CD4-positive, alpha-beta T cell (primary cell): ENCODE measurements at regions not wholly inside any gene's neighbourhood (a gene's known extent, or its start where the extent isn't known, plus 50 kb on each side); places are given as distances from the start of the nearest gene placed in this dataset.

Source experiments
- ATAC-seq: fragments of 200-7000 bp; cut with Tn5 transposase; one replicate; pipeline ENCODE4 v1.10.0; 2022; ENCODE audit warnings: mild to moderate bottlenecking; ENCODE audit not compliant: poor library complexity
- CTCF ChIA-PET: fragments of 350-600 bp; sonication (Branson Sonifier 250); formaldehyde crosslinking; loops from one replicate; lab custom pipeline; 2021; ENCODE audit warnings: antibody characterized with exemption, inconsistent platforms; lab: Charles Lee
- POLR2A ChIA-PET: fragments of 350-600 bp; sonication (Branson Sonifier 250); formaldehyde crosslinking; loops from one replicate; lab custom pipeline; 2021; ENCODE audit warnings: antibody characterized with exemption, inconsistent platforms; lab: Charles Lee
- DNase-seq, 14 experiments: peaks; one replicate each; pipeline ENCODE4 v3.0.0-alpha.2; 2013 to 2020; ENCODE audit warnings: mixed read lengths in 2 of 14
- H3K27ac ChIP-seq, 2 donors: one replicate each; pipeline versions ENCODE4 v1.5.1 to v1.7.0; 2013; ENCODE audit warnings: low read length in 2 of 2, low read depth in 1 of 2, mild to moderate bottlenecking in 1 of 2
- H3K27me3 ChIP-seq, 2 experiments: 1 replicate in 1 of 2; 2 replicates in 1 of 2; pipeline versions ENCODE4 v1.6.1 to v1.7.0; 2013; ENCODE audit warnings: low read length in 2 of 2, control low read depth in 1 of 2, mild to moderate bottlenecking in 1 of 2, moderate library complexity in 1 of 2; ENCODE audit not compliant: insufficient read depth in 2 of 2, control insufficient read depth in 1 of 2
- H3K36me3 ChIP-seq: one replicate; pipeline ENCODE4 v1.6.1; 2013; ENCODE audit warnings: low read length, control low read depth; ENCODE audit not compliant: insufficient read depth
- H3K4me1 ChIP-seq: one replicate; pipeline ENCODE4 v1.6.1; 2013; ENCODE audit warnings: low read length, control low read depth; ENCODE audit not compliant: insufficient read depth
- H3K4me3 ChIP-seq: one replicate; pipeline ENCODE4 v1.5.1; 2013; ENCODE audit warnings: mild to moderate bottlenecking, low read length, moderate library complexity
- H3K9me3 ChIP-seq, 2 experiments: 1 replicate in 1 of 2; 2 replicates in 1 of 2; pipeline versions ENCODE4 v1.6.1 to v1.7.0; 2013; ENCODE audit warnings: low read length in 2 of 2, mild to moderate bottlenecking in 2 of 2, control low read depth in 1 of 2, moderate library complexity in 1 of 2; ENCODE audit not compliant: control insufficient read depth in 1 of 2, insufficient read depth in 1 of 2
- H3K27ac Mint-ChIP-seq: one replicate; pipeline ENCODE4 v1.8.0; 2020; ENCODE audit warnings: mixed read lengths
- H3K27me3 Mint-ChIP-seq: one replicate; pipeline ENCODE4 v1.8.0; 2021; ENCODE audit warnings: mixed read lengths
- H3K36me3 Mint-ChIP-seq: one replicate; pipeline ENCODE4 v1.8.0; 2021; ENCODE audit warnings: low read depth, mixed read lengths
- H3K4me1 Mint-ChIP-seq: one replicate; pipeline ENCODE4 v1.8.0; 2021; ENCODE audit warnings: low read depth, mixed read lengths
- H3K4me3 Mint-ChIP-seq: one replicate; pipeline ENCODE4 v1.8.0; 2020; ENCODE audit warnings: mild to moderate bottlenecking, mixed read lengths
- H3K9me3 Mint-ChIP-seq: one replicate; pipeline ENCODE4 v1.8.0; 2020; ENCODE audit warnings: mixed read lengths
- CTCF ChIP-seq: fragments of 200-600 bp; IDR thresholded peaks from one replicate; pipeline ENCODE4 v1.8.0; 2022; ENCODE audit warnings: antibody characterized with exemption, mild to moderate bottlenecking
- intact Hi-C, 2 experiments: fragments of 100-400 bp; cut with DNase I in 1 of 2; cut with micrococcal nuclease in 1 of 2; formaldehyde crosslinking; loops; one replicate each; pipeline versions ENCODE4 v1.15.1 to v1.9.0; 2023 to 2025; cut with DNase I, micrococcal nuclease

- no peaks in the 10 kb centered on the region for H3K4me1 Mint-ChIP-seq
- Histone ChIP-seq H3K36me3 (no peaks in the 10 kb centered on the region), H3K4me3 (no peak overlapping the region), H3K4me1 (no peaks in the 10 kb centered on the region), H3K9me3 (no peaks in the 10 kb centered on the region), H3K27me3 (no peaks in the 10 kb centered on the region), H3K27ac (no peak overlapping the region)
- no peak overlapping the region for H3K27ac Mint-ChIP-seq
- CTCF ChIA-PET, result no interaction called here
- H3K36me3 Mint-ChIP-seq, result no peaks in the 10 kb centered on the region
- TF ChIP-seq CTCF, result no peak
- intact Hi-C loops, result no loop called here
- no peaks in the 10 kb centered on the region for H3K9me3 Mint-ChIP-seq
- POLR2A ChIA-PET, result no interaction called here
- ATAC-seq (no peak), DNase-seq (no peak)
- H3K27me3 Mint-ChIP-seq, result no peaks in the 10 kb centered on the region
- no peak overlapping the region for H3K4me3 Mint-ChIP-seq
Observed at GRCh38 chr6:21826023-21826422, 232.5 kb downstream of the SOX4 start.

- H3K27ac ChIP-seq, result no peak overlapping the region
- intact Hi-C loops, result no loop called here
- no peak for DNase-seq
- CTCF ChIA-PET, result no interaction called here
- H3K27me3 Mint-ChIP-seq, result no peaks in the 10 kb centered on the region
- no peaks in the 10 kb centered on the region for H3K9me3 Mint-ChIP-seq
- no peaks in the 10 kb centered on the region for H3K36me3 Mint-ChIP-seq
- no peaks in the 10 kb centered on the region for H3K4me1 ChIP-seq
- no peaks in the 10 kb centered on the region for H3K36me3 ChIP-seq
- no peak overlapping the region for H3K4me3 Mint-ChIP-seq
- no peaks in the 10 kb centered on the region for H3K9me3 ChIP-seq
- H3K27me3 ChIP-seq, result no peaks in the 10 kb centered on the region
- H3K4me3 ChIP-seq, result no peak overlapping the region
- TF ChIP-seq CTCF, result no peak
- ATAC-seq, result no peak
- POLR2A ChIA-PET, result no interaction called here
- H3K27ac Mint-ChIP-seq, result no peak overlapping the region
- peaks cover 6% of the 10 kb centered on the region for H3K4me1 Mint-ChIP-seq
Observed at GRCh38 chr6:21826904-21827303, 233.4 kb downstream of the SOX4 start.

GRCh38 chr6:21827425-21828202 lies 234.1 kb downstream of the SOX4 start:
- Mint-ChIP-seq H3K4me1 (peaks cover 6% of the 10 kb centered on the region), H3K4me3 (no peak overlapping the region), H3K27ac (no peak overlapping the region), H3K27me3 (no peaks in the 10 kb centered on the region), H3K9me3 (no peaks in the 10 kb centered on the region), H3K36me3 (no peaks in the 10 kb centered on the region)
- ChIA-PET CTCF (no interaction called here), POLR2A (no interaction called here)
- intact Hi-C loops, result no loop called here
- ATAC-seq, result no peak
- H3K36me3 ChIP-seq, result no peaks in the 10 kb centered on the region
- DNase-seq, result no peak
- H3K4me3 ChIP-seq, result no peak overlapping the region
- H3K27me3 ChIP-seq, result no peaks in the 10 kb centered on the region
- H3K4me1 ChIP-seq, result no peaks in the 10 kb centered on the region
- peaks cover 0 to 2% of the 10 kb centered on the region in 2 experiments for H3K9me3 ChIP-seq
- no peak for TF ChIP-seq CTCF
- no peak overlapping the region for H3K27ac ChIP-seq
